Fibroblast of the aortic adventitia (primary cell): ENCODE measurements at regions not wholly inside any gene's neighbourhood (a gene's known extent, or its start where the extent isn't known, plus 50 kb on each side); places are given as distances from the start of the nearest gene placed in this dataset.

Experiments used
- DNase-seq: peaks from one replicate; pipeline ENCODE4 v3.0.0-alpha.2; 2010; ENCODE audit warnings: low read depth
- H3K4me3 ChIP-seq: 2 replicates; pipeline ENCODE4 v1.5.1; 2011; ENCODE audit warnings: low read depth, mild to moderate bottlenecking, control low read depth, low read length, moderate library complexity
- TF ChIP-seq, protein P1 (sequence below): IDR thresholded peaks from 2 replicates; pipeline ENCODE4 v1.5.1; 2011; ENCODE audit warnings: mild to moderate bottlenecking, low read length, control low read depth, inconsistent platforms; ENCODE audit not compliant: insufficient read depth

DNA sequence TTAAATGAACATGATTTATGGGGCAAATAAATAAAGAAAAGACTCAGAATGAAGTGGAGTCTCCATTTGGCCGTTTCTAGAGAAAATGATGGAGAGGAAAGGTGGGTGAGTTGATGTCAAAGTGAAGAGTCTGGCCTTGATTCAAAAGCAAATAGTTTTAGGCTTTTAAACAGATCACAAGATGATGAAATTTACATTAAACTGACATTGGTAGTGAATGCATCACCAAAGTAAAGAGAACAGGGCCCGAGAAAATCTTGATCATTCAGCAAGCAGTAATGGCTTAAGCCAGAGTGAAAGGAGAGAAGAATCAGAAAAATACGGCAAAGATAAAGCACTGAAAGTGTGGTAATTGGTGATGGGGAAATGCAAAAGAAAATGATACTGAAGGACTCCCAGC lies 460.0 kb upstream of the SGCD start:
- TF ChIP-seq, protein P1, sequence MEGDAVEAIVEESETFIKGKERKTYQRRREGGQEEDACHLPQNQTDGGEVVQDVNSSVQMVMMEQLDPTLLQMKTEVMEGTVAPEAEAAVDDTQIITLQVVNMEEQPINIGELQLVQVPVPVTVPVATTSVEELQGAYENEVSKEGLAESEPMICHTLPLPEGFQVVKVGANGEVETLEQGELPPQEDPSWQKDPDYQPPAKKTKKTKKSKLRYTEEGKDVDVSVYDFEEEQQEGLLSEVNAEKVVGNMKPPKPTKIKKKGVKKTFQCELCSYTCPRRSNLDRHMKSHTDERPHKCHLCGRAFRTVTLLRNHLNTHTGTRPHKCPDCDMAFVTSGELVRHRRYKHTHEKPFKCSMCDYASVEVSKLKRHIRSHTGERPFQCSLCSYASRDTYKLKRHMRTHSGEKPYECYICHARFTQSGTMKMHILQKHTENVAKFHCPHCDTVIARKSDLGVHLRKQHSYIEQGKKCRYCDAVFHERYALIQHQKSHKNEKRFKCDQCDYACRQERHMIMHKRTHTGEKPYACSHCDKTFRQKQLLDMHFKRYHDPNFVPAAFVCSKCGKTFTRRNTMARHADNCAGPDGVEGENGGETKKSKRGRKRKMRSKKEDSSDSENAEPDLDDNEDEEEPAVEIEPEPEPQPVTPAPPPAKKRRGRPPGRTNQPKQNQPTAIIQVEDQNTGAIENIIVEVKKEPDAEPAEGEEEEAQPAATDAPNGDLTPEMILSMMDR: no peak
- no peak for DNase-seq
- H3K4me3 ChIP-seq: no peak overlapping the region

DNA sequence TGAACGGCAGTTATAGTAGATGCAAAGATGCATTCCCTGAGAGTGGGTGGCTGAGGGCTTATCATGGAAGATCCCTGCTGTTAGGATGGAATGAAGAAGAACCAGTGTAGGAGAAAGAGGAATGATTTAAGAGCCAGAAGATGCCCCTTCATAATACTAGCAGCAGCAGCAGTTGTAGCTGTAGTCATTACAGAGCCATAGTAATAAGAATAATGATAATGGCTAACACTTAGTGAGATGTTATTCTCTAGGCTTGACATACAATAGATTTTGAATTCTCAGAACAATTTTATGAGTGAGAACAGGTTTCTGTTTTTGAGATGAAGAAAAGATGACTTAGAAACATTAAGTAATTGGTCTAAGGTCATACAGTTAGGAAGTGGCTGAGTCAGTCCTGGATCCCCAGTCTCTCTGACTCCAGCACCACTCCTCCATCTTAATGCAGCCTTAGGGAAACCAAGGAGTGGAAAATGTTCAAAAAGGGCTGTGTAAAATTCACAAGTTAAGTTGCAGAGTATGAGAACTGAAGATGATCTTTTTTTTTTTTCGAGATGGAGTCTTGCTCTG lies 459.4 kb upstream of the SGCD start:
- no peak for DNase-seq
- no peak overlapping the region for H3K4me3 ChIP-seq
- TF ChIP-seq, protein P1: no peak

DNA sequence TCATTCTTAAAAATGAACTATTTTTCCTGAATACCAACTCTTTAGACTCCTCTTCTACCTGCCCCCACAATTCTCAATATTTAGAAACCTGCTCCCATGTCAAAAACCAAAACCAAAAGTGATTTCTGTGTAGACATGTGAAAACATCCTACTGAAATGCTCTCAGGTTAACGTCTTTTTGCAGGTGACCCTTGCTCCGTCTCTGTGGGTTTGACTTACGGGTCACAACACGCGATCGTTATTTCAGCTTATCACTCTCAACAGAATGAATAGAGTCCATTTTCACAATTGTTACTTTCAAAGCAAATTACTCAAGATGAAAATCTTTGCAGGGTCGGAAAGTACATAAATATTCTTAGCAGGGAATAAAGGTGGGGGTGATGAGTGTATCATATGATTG lies 456.3 kb upstream of the SGCD start:
- no peak for DNase-seq
- no peak overlapping the region for H3K4me3 ChIP-seq
- TF ChIP-seq, protein P1: no peak

DNA sequence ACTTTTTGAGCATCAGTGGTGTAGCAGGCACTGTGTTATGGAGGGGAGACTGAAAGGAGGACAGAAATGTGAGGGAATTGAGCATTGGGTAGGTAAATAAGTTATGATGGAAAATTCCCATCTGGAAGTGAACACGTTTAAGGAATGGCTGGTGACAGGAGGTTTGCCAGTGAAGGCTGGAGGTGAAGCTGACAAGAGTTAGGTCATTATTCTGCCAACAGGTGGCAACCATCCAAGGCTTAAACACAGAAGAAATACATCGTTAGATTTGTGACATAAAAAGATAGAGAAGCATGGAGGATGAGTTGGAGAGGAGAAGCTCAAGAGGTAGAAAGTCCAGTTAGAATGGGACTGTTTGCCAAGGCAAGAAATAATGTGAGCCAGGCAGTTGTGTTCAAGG lies 455.3 kb upstream of the SGCD start:
- TF ChIP-seq, protein P1: no peak
- DNase-seq: no peak
- H3K4me3 ChIP-seq: no peak overlapping the region

DNA sequence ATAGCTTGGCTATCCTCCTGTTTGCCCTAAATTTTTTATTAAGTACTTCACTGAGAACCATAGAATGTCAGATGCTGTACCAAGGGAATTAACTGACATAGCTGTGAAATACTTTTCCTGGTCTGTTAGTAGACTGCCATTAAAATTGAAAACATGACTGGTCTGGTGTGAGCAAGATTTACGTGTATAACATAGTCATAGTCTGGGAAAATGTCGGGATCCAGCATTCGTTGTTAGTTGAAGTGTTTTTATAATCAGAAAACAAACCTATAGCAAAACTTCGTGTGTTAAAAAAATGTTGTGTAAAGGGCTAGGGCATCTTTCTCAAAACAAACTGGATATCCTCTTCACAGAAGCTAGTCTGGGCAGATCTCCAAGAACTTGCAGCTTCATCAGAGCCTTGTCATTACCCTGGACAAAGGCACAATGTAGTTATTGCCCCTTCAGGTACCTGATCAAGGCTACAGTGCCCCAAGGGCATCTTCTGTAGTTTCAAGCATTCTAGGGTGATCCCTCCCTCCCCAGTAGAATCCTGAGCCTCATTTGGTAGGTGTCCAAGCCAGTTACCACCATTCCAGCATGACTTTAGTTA lies 454.2 kb upstream of the SGCD start:
- TF ChIP-seq, protein P1: no peak
- no peak for DNase-seq
- no peak overlapping the region for H3K4me3 ChIP-seq

DNA sequence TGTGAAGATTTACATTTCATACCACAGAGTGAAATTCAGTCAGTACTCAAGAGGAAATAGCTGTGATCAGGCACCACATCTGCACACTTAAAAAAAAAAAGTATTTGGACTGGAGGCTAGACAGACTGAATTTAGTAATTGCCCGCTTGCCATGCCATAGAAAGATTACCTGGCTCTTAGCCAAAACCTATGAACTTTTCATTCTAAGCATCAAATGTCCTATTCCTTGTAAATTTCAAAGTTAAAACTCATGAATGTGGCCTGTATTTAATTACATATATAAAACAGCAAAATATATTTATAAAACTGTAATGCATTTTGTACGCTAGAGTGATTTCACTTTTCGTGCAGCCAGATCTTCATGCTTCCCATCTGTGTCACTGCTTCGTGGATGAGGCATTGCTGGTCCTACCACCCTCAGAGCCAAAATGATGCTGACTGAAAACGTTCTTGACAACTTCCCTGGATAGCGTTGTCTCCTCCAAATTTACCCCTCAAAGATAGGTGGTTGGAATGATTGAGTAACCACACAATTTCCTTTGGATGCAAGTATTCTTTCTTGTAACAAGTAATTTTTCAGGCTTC lies 447.9 kb upstream of the SGCD start:
- H3K4me3 ChIP-seq: no peak overlapping the region
- TF ChIP-seq, protein P1: no peak
- DNase-seq: no peak
